ENCODE measurements at regions not wholly inside any gene's neighbourhood (a gene's known extent, or its start where the extent isn't known, plus 50 kb on each side); places are given as distances from the start of the nearest gene placed in this dataset.

GRCh38 chr2:138175066-138175465 is 210.8 kb downstream of the HNMT start (continued):
- TF ChIP-seq KDM1A (IDR thresholded peaks at IDR 0.05; ENCODE audit: low read depth) (no peak), ESRRA (IDR thresholded peaks at IDR 0.05; ENCODE audit: borderline replicate concordance, low read length) (no peak), EHF (CRISPR knock-in tag; IDR thresholded peaks at IDR 0.05) (no peak), USF2 (IDR thresholded peaks at IDR 0.05) (no peak), EHMT2 (IDR thresholded peaks at IDR 0.05; ENCODE audit: low read depth) (no peak), ELK1 (IDR thresholded peaks at IDR 0.05; ENCODE audit: low read depth, low read length) (no peak)

GRCh38 chr2:138176862-138177439 is 212.7 kb downstream of the HNMT start:
- TF ChIP-seq ZNF302 (CRISPR knock-in tag; IDR thresholded peaks at IDR 0.05), result no peak
- TF ChIP-seq ZFP36 (IDR thresholded peaks at IDR 0.05; ENCODE audit: borderline replicate concordance, partially characterized antibody), result no peak
- TF ChIP-seq REST (IDR thresholded peaks at IDR 0.05), result no peak
- TF ChIP-seq, protein P1, sequence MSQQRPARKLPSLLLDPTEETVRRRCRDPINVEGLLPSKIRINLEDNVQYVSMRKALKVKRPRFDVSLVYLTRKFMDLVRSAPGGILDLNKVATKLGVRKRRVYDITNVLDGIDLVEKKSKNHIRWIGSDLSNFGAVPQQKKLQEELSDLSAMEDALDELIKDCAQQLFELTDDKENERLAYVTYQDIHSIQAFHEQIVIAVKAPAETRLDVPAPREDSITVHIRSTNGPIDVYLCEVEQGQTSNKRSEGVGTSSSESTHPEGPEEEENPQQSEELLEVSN (IDR thresholded peaks at IDR 0.05; ENCODE audit: borderline replicate concordance, low read depth), result no peak
- no peak for TF ChIP-seq SREBF2 (IDR thresholded peaks at IDR 0.05)
- no peak for TF ChIP-seq CHD4 (IDR thresholded peaks at IDR 0.05; ENCODE audit: borderline replicate concordance)
- no peak for TF ChIP-seq NR3C1 (IDR thresholded peaks at IDR 0.05)
- Histone ChIP-seq H3K27ac (no peak overlapping the region), H3K9me3 (no peaks in the 10 kb centered on the region), H3K4me3 (no peak overlapping the region), H3K4me2 (no peak overlapping the region), H3K4me1 (no peaks in the 10 kb centered on the region)
- DNase-seq (ENCODE audit: low read depth in 1 of 2, low spot score in 1 of 2) (no peak), FAIRE-seq (no peak), ATAC-seq (no peak)
- 51% methylated on average over 5 of the region's 5 CpGs for WGBS (ENCODE audit: missing lambda C conversion rate)
- ChIA-PET POLR2A (no interaction called here), CTCF (no interaction called here)

- WGBS (ENCODE audit: missing lambda C conversion rate), result 76% methylated on average over 2 of the region's 2 CpGs
- FAIRE-seq, result no peak
- no peak overlapping the region for H3K4me2 ChIP-seq
- no peaks in the 10 kb centered on the region for H3K4me1 ChIP-seq
- DNase-seq (ENCODE audit: low read depth in 1 of 2, low spot score in 1 of 2), result no peak
- no peak overlapping the region for H3K4me3 ChIP-seq
- H3K9me3 ChIP-seq, result no peaks in the 10 kb centered on the region
- CTCF ChIA-PET, result no interaction called here
- POLR2A ChIA-PET, result no interaction called here
- no peak for ATAC-seq
- TF ChIP-seq NPAS2 (CRISPR knock-in tag; IDR thresholded peaks at IDR 0.05; ENCODE audit: borderline replicate concordance) (no peak), ZSCAN20 (CRISPR knock-in tag; IDR thresholded peaks at IDR 0.05) (no peak), GATA3 (IDR thresholded peaks at IDR 0.05; ENCODE audit: borderline replicate concordance) (no peak)
- TF ChIP-seq, protein P2, sequence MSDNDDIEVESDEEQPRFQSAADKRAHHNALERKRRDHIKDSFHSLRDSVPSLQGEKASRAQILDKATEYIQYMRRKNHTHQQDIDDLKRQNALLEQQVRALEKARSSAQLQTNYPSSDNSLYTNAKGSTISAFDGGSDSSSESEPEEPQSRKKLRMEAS (IDR thresholded peaks at IDR 0.05), result no peak
- no peak overlapping the region for H3K27ac ChIP-seq
These were observed 213.4 kb downstream of the HNMT start for GRCh38 chr2:138177693-138178092.

Measured in A549 (cell line).